T follicular helper cell (primary cell): ENCODE measurements at regions not wholly inside any gene's neighbourhood (a gene's known extent, or its start where the extent isn't known, plus 50 kb on each side); places are given as distances from the start of the nearest gene placed in this dataset.
"Not testable (repeated sequence)": the region's sequence is repeated elsewhere in the genome, so short reads cannot be mapped to it uniquely, and the experiment has no call there.

Source experiments
- DNase-seq: peaks from one replicate; pipeline ENCODE4 v3.0.0-alpha.2; 2020; ENCODE audit warnings: low read depth

DNA sequence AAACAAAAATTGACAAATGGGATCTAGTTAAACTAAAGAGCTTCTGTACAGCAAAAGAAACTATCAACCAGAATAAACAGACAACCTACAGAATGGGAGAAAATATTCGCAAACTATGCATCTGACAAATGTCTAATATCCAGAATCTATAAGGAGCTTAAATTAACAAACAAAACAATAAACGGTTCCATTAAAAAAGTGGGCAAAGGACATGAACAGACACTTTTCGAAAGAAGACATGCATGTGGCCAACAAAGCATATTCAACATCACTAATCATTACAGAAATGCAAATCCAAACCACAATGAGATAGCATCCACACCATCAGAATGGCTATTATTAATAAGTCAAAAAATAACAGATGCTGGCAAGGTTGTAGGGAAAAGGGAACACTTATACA lies 50.5 kb upstream of the MED13L start:
- not testable (repeated sequence) for DNase-seq

DNA sequence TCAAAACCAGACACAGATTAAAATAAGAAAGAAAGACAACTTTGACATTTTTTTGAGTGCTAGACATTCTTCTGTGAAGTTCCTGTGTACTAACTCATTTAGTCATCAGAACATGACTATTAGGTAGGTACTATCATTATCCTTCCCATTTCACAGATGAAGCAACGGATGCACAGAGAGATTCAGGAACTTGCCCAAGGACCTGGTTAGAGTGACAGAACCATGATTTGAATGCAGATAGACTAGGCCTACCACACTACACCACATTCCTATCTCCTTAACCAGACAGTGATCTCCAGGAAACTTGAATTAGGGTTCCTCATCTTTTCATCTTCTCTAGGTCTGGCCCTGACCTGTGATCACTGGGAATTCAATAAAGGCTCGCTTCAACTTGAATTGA lies 54.4 kb upstream of the MED13L start:
- no peak for DNase-seq

DNA sequence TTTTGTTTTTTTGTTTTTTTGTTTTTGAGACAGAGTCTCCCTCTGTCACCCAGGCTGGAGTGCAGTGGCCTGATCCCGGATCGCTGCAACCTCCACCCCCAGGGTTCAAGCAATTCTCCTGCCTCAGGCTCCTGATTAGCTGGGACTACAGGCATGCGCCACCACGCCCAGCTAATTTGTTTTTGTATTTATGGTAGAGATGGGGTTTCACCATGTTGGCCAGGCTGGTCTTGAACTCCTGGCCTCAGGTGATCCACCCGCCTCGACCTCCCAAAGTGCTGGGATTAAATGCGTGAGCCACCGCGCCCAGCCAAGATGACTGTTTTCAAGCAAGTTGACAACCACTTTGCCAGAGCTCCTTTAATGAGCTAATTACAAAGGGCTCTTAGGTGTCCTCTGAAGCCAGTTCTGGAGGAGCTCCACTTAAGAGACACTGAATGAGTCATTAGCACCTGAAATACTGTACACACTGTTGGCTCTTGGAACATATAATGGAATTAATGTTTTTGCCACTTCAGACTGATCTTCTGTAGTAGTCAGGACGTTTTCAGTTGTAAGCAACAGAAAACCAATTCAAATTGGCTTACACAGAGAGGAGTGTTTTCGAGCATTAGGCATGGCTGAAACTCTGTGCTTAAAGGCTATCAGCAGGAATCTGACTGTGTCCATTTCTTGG lies 55.4 kb upstream of the MED13L start:
- DNase-seq, result no peak

DNA sequence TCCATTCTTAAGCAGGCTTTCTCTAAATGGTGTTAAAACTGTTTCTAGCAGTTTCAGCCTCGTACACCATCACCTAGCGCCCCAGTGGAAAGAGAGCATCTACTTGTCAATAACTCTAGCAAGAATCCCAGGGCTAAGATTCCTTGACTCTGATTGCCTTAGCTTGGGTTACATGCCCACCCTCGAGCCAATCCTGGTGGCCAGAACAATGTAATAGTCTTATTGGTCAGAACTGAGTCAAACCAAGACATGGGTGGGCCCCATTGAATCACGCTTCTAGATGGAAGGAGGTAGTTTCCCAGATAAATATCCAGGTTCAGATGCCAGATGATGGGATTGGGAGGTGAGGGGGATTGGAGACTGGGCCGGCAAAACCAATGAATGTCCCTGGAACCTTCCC lies 55.9 kb upstream of the MED13L start:
- DNase-seq, result no peak

DNA sequence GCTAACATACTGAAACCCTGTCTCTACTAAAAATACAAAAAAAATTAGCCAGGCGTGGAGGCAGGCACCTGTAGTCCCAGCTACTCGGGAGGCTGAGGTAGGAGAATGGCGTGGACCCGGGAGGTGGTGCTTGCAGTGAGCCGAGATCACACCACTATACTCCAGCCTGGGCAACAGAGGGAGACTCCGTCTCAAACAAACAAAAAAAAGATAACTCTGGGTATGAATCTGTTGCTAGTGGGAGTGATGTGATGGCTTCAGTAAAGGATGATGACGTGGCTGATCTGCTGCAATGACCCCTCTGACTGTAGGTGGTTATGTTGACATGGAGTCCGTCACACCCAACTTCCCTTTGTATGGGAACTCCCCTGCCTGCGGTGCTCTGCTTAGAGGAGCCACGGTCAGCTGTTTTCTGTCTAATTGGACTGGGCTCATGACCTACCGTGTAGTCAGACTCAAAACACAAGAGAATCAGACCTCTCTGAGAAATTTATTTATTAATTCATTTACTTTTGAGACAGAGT lies 59.1 kb upstream of the MED13L start:
- DNase-seq, result no peak

DNA sequence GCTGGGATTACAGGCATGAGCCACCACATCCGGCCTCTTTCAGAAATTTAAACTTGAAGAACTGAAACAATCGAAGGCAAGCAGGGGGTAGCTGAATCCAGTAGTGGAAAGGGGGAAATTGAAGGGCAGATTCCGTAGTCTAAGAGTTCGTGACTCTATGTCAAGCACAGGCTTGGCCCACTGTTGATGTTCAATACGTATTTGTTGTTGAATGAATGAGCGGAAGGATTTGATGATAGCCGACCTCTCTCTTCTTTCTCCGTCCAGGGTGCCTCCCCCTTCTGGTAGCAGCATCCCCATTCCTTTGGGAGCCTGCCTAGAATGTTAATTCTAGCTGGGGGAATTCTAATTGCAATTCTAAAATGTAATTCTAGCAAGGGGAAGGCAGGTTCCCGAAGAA lies 59.8 kb upstream of the MED13L start:
- DNase-seq, result no peak

DNA sequence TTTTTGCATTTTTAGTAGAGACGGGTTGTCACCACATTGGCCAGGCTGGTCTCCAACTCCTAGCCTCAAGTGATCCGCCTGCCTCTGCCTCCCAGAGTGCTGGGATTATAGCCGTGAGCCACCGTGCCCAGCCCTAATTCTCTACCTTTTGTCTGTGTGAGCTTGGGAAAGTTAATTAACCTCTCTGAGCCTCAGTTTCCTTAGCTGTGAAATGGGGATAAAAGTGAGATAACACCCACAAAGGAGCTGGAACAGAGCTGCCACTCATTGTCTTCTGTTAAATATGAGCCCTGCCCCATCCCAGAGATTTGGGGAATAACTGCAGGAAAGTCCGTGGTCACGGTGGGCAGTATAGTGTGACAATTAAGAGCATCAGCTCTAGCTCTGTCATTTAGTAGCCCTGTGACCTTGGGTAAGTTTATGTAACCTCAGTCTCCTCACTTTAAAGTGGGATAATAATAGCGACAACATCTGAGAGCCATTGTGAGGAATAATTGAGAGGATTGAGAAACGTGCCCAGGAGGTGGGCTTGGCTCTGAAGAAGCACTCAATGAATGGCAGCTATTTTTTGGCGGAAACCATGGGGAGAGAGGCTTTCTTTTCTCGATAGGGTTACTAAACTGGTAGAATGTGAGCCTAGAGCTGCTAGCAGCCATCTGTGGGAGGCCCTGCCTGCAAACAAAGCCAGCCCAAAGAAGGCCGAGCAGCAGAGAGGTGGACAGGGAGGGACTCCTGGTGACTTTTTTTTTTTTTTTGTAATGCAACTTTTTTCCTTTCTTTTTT lies 60.8 kb upstream of the MED13L start:
- DNase-seq, result no peak

DNA sequence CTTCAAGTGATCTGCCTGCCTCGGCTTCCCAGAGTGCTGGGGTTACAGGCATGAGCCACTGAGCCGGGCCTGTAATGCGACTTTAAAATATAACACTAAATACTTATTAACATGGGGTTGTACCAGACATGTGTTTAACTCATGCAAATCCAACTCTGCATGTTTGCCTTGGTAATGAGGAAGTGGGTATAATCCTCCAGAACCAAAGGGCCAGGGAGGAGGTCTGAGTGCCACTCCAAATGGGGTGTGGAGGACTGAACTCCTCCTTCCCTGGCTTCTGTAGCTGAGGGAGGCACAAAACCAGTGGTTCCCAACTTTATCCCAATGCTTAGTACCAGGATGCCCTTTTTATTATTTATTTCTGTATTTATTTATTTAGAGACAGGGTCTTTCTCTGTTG lies 61.6 kb upstream of the MED13L start:
- DNase-seq, result no peak

DNA sequence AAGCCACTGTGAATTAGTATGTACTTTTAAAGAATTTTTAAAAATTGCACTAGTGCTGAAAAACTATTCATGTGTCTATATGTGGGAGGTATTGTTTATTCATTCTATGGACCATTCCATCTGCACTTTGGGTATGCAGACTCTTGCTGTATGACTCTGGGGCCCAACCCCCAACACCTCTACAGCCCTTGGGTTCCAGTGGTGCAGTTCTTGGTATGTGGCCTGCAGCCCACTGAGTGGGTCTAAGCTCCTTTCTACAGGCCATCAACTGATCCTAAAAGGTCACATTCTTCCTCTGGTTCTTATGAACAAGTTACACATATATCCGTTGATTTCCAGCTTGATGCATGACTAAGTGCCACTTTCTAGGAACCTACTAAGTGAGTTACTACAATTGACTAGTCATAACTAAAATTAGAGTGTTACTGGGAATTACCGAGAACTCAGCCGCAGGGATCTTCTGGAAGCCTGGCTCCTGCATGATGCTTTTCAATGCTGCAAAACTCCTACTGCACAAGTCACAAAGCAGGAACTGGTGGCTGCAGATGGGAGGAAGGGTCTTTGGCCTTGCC lies 62.4 kb upstream of the MED13L start:
- no peak for DNase-seq

DNA sequence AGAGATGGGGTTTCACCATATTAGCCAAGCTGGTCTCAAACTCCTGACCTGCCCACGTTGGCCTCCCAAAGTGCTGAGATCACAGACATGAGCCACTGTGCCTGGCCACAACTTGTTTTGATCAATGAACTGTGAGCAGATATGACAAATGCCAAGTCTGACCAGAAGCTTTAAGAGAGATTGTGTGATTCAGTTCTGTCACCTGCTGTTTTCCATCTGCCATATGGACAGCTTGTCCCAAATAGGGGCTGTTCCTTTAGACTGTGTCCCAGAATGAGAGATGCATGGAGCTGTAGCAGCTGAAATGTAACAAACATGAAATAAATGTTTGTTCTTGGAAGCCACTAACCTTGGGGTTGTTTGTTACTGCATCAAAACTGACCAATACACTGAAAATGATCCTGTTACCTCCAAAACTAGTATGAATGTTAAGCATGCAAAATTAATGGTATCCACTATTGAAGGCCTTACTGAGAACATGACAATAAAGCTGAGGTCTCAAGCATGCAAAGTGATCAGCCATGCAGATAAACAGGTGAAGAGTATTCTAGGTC lies 65.9 kb upstream of the MED13L start:
- DNase-seq, result no peak

DNA sequence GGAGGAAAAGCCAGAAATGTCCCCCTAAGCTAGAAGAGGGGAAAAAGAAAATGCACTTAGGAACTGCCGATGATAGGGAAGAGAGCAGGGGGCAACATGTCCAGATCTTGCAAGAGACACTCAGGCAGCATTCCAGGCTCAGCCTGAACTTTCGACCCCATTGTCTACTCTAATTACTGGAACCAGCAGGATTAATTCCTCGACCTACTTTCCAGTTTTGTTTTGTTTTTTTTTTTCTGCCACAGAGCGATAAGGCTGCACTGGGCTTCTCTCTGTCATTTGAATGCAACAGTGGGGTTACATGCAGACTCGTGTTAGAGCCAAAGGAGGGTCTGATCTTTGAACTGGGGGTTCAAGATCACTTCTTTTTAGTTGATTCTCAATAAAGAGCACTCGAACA lies 68.7 kb upstream of the MED13L start:
- DNase-seq, result no peak

DNA sequence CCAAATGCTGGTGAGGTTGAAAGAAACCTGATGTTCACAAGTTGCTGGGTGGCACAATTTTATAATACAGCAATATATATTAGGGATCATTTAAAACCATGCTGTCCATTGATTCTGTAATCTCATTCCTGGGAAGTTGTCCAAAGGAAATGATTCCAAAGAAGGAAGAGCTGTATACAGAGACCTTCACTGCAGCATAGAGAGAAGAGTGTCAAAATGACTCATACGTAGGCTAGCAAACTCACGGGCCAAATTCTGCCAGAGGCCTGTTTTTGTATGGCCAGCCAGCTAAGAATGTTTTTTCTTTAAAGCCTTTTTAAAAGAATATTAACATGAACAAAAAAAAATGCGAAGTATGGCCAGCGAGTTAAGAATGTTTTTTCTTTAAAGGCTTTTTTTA lies 69.2 kb upstream of the MED13L start:
- DNase-seq, result no peak

DNA sequence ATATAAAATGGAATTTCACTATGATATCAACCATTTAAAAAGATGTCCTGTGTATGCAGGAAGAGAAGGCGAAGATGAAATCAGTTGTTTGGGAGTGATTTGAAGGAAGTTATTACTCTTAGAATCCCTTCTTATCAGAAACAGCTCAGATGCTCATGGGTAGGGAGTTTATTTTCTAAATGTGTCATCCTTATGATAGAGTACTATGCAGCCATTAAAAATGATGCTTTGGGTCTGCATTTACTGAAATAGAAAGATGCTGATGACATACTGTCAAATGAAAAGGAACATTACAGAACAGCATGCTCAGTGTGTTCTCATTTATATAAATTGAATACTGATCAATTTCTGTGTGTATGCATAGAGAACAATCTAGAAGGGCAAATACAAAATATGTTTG lies 69.8 kb upstream of the MED13L start:
- no peak for DNase-seq

DNA sequence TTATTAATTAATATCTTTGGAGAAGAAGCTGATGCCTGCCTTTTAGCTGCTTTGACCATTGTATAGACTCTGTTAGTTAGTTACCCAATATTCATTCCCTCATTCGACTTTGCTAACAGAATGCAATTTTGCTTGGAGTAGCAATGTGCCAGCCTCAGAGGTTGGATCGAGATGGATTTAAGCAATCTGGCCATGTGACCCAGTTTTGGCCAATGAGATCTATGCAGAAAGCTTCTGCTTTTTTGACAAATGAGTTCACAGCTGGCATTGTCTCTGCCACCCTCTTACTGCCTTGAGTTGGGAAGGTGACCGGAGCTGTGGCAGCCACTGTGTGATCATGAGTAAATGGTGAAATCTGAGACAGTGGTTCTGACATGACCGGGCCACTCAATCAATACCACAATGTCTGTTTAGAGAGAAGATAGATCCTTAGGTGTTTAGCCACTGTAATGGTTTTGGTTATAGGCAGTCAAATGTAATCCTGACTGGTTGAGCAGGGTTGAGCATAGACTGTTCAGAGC lies 74.9 kb upstream of the MED13L start:
- DNase-seq, result no peak

DNA sequence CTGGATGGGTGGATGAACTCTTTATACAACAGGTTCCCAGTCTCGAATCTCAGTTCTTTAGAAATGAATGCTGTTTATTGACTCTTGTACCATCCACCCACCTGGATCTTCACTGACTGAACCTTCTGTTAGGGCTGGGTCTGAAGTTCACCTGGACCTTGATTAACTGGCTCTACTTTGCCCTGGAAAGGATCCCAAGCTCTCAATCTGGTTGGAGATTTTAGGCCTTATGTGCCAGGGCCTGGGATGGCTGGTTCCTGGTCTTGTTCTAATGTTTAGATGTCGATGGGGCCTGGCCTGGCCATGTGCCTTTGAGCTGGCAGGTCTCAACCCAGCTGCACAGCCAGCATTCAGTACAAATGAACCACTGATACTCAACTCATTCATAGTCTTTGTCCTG lies 76.5 kb upstream of the MED13L start:
- DNase-seq, result no peak

DNA sequence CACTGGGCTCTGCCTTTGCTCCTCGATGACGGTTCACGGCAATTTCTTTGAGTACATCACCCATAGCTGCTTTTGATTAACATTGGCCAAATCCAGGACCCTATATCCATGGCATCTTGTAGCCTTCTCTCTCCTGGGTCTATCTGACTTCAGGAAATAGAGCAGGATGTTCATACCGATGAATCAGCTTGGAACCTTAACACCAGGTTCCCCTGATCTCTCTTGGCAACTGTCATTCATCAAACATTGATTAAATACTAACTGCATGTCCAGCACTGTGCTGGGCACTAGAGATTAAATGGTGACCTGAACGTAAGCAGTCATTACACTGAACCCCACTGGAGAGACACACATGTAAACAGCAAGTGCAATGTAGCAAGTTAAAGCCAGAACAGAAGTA lies 77.0 kb upstream of the MED13L start:
- DNase-seq, result no peak

DNA sequence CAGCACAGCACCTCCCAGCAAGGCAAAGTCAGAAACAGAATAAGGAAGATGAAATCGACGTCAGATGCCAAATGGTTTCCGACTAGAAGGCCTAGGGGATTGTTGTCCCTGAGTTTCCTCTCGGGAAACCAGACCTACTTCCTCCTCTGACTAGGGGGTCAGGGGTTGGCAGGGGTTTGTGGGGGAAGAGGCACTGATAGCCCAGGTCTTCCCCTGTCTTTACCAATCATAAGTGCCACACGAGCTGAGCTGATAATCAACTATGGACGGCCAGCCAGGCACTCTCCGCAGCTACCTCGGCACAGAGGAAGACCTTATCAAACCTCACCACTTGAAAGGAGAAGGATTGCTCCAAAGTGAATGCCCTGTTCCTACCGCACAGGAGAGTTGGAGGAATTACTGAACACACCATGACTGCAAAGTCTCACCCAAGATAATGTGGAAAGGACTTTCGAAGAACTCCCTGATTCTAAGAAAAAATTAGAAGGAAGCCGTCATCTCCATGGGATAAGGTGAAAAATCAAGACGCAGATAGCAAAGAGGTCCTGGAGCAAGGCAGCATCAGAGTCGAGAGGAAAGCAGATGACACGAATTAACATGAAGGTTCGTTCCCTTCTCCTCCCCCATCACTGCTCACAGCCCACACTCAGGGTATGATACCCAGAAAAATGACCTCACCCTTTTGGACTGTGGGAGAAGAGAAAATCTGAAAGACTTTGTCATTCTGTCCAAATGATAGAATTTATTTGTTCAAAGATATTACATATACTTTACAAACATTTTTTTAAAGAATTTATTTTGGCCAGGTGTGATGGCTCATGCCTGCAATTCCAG lies 77.7 kb upstream of the MED13L start:
- no peak for DNase-seq

DNA sequence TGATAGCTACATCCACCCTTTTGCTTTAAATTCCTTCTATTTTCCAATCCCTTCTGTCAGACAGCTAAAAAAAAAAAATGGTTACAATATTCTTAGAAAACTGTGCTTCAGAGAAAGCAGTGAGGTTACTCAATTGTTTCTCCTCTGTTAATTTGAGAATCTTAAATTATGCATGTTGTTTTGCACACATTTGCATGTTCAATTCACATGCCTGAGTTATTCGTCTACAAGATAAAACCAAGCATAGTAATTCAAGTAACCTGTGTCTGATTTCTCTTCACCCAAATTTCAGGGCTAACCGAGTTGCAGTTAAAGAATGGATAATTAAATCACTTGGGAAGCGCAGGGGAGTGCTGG lies 81.0 kb upstream of the MED13L start:
- DNase-seq, result no peak

DNA sequence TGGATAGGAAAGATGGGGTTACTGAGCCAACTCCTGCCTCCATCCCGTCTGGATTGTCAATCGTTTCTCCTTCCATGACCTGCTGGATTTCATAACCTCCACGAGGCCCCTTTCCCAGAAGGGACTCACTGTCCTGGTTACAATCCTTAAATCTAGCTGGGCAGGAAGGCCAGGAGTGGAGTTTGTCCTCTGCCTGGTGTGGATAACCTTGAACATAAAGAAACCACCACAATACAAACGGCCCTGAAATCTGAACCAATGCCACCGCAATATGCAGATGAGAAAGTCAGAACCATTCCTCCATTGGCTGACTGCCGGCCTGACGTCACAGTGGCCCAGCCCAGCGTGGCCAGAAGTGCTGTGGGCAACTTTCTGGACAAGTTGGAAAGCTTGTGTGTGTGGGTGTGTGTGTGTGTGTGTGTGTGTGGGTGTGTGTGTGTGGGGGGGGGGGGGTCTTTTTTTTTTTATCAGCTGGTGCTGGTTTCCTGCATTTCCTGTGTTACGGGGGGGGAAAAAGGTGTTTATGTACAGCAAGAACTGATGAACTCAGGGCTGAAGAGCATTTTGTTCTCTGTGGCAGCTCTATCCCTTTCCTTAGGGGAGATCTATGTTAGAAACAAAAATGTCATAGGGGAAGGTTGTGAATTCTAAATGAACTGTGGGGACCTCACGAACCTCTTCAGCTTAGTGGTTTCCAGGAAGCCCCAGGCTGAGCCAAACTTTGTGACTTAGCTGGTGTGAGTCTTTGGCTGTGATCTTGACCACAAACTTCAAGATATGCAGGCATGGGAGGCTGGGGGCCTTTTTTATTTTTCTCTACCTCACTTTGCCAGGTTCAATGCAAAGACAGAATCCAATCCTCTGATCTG lies 81.6 kb upstream of the MED13L start:
- peak; percentile 63 for DNase-seq

DNA sequence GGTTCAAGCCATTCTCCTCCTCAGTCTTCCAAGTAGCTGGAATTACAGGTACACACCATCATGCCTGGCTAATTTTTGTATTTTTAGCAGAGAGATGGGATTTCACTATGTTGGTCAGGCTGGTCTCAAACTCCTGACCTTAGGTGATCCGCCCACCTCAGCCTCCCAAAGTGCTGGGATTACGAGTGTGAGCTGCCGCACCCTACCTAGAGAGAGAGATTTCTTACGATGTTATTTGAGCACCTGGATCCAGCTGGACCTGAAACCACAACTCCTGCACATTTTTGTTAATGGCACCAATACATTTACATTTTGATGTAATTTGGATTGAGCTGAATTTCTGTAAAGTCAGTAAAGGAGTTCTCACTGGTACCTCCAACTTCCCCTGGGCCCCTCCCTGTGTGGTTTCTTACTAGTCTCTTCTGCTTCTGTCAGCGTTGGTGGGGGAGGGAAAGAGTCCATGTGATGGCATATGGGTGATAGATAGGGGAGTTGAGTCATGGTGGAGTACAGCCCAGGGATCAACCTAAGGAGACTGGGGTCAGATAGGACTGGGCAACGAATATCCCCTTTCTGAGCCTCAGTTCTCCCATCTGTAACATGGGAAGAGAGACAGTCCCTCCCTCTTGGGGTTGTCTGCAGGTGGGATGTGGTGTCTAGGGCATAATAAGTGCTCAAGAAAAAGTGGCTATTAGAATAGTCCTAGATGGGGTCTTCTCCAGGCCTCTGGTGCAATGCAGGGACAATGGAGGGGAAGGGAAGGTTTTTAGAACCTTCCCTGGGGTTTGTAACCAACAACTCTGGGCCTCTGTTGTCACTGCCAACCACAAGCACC lies 83.3 kb upstream of the MED13L start:
- DNase-seq, result no peak
